Kidney (tissue), 13 donors: ENCODE measurements at regions not wholly inside any gene's neighbourhood (a gene's known extent, or its start where the extent isn't known, plus 50 kb on each side); places are given as distances from the start of the nearest gene placed in this dataset.

ENCODE experiments used
- DNase-seq, 5 donors: peaks; one replicate each; pipeline ENCODE4 v3.0.0-alpha.2; 2013 to 2020
- FAIRE-seq: peaks from 2 replicates; lab custom pipeline; 2012; peaks lifted over from hg19 to GRCh38; lab: Jason Lieb, UNC
- H3K27ac ChIP-seq, 2 donors: one replicate each; pipeline ENCODE4 v1.7.0; 2013; ENCODE audit warnings: low read depth in 2 of 2, low read length in 2 of 2, inconsistent platforms in 1 of 2
- H3K27me3 ChIP-seq: one replicate; pipeline ENCODE4 v1.7.1; 2013; ENCODE audit warnings: low read length, inconsistent platforms; ENCODE audit not compliant: control insufficient read depth, insufficient read depth
- H3K36me3 ChIP-seq, 3 donors: one replicate each; pipeline versions ENCODE4 v1.7.0 to v1.7.1; 2013; ENCODE audit warnings: low read length in 3 of 3, control low read depth in 1 of 3, inconsistent platforms in 1 of 3; ENCODE audit not compliant: insufficient read depth in 3 of 3, control insufficient read depth in 2 of 3
- H3K4me1 ChIP-seq, 3 donors: one replicate each; pipeline versions ENCODE4 v1.7.0 to v1.7.1; 2013; ENCODE audit warnings: low read length in 3 of 3, inconsistent platforms in 1 of 3, low read depth in 1 of 3; ENCODE audit not compliant: control insufficient read depth in 2 of 3, insufficient read depth in 2 of 3
- H3K4me3 ChIP-seq, 3 donors: one replicate each; pipeline versions ENCODE4 v1.7.0 to v1.8.1; 2013; ENCODE audit warnings: low read length in 3 of 3, control low read depth in 1 of 3, inconsistent platforms in 1 of 3
- H3K9ac ChIP-seq, 3 donors: one replicate each; pipeline versions ENCODE4 v1.7.0 to v1.7.1; 2013; ENCODE audit warnings: low read length in 3 of 3, control low read depth in 1 of 3, inconsistent platforms in 1 of 3
- H3K9me3 ChIP-seq, 3 donors: one replicate each; pipeline versions ENCODE4 v1.7.0 to v1.7.1; 2013; ENCODE audit warnings: low read length in 3 of 3, control low read depth in 1 of 3, inconsistent platforms in 1 of 3; ENCODE audit not compliant: control insufficient read depth in 2 of 3, insufficient read depth in 1 of 3
- intact Hi-C: fragments of 100-400 bp; cut with DNase I; formaldehyde crosslinking; loops from one replicate; pipeline ENCODE4 v1.11.1; 2022
- TF ChIP-seq, protein P1 (sequence below): IDR thresholded peaks from 3 replicates; pipeline ENCODE4 v1.5.1; 2012; ENCODE audit warnings: mild to moderate bottlenecking, moderate library complexity, borderline replicate concordance; ENCODE audit not compliant: insufficient read depth; ENCODE audit errors: extremely low read depth
- donor health status: control.
- donor health status: control.
- donor health status: control.
- donor health status: control.
- donor health status: control.
- donor health status: DM: yes; HTN: yes; CAD: no.
- donor health status: Normal renal cell carcinoma (clear cell type).

DNA sequence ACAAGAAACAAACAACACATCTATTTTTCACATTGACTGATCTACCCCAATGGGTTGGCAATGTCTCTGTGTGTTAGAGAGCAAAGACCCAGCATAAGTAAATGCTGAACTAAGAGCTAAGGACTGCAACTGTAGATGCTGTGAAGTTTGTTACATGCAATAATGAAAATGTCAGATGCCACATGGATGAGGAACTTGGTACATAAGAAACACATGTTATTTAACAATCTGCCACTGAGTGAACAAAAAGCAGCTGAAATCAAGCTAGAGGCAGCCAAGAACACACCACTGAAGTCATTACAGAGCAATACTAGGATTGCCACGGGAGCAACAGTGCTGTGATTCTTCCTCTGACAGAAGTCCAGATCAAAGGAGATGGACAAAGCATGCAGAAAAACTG is 389.4 kb downstream of the CDH2 start:
- Histone ChIP-seq H3K4me1 (peaks cover 0 to 2% (median 0%) of the 10 kb centered on the region in 3 donors), H3K9ac (no peak overlapping the region), H3K27me3 (no peaks in the 10 kb centered on the region), H3K27ac (no peak overlapping the region), H3K36me3 (no peaks in the 10 kb centered on the region), H3K9me3 (no peaks in the 10 kb centered on the region), H3K4me3 (no peak overlapping the region)
- DNase-seq (peak in 1 of 5 donors; percentile 33), FAIRE-seq (no peak)
- intact Hi-C loops, result no loop called here
- TF ChIP-seq, protein P1, sequence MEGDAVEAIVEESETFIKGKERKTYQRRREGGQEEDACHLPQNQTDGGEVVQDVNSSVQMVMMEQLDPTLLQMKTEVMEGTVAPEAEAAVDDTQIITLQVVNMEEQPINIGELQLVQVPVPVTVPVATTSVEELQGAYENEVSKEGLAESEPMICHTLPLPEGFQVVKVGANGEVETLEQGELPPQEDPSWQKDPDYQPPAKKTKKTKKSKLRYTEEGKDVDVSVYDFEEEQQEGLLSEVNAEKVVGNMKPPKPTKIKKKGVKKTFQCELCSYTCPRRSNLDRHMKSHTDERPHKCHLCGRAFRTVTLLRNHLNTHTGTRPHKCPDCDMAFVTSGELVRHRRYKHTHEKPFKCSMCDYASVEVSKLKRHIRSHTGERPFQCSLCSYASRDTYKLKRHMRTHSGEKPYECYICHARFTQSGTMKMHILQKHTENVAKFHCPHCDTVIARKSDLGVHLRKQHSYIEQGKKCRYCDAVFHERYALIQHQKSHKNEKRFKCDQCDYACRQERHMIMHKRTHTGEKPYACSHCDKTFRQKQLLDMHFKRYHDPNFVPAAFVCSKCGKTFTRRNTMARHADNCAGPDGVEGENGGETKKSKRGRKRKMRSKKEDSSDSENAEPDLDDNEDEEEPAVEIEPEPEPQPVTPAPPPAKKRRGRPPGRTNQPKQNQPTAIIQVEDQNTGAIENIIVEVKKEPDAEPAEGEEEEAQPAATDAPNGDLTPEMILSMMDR, result no peak

DNA sequence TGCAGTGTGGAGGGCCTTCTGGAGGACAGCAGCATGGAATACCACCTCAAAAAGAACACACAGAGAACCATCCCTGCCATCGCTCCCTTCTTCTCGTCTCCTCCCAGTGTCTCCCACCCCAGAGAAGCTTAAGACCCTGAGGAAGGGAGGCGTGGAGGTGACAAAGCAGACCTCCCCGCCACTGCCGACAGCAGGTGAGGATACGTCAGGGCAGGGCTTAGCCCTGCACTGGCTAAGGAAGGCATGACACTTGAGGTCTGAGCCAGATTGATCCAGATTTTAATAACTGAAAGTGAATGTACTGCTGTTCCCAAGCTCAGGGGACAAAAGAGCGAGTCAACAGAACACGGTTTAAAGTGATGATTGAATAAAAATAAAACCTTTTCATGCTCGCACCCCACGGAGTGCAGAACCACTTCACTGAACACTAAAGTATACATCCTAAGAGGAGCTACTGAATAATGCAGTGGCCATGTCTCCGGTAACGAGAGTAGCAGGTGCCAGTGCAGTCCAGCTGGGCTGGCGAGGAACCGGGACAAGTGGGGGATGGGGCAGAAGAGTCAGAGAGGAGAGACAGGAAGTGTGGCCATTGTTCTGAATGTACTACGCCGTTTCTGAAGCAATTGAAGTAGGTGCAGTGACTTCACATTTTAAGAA is 391.0 kb downstream of the CDH2 start:
- intact Hi-C loops, result no loop called here
- TF ChIP-seq, protein P1, result no peak
- no peak for FAIRE-seq
- no peaks in the 10 kb centered on the region for H3K36me3 ChIP-seq
- H3K4me1 ChIP-seq, result peaks cover 0 to 2% (median 0%) of the 10 kb centered on the region in 3 donors
- no peaks in the 10 kb centered on the region for H3K9me3 ChIP-seq
- DNase-seq, result peak in 2 of 5 donors; percentile 10 to 12
- H3K9ac ChIP-seq, result no peak overlapping the region
- no peak overlapping the region for H3K27ac ChIP-seq
- H3K4me3 ChIP-seq, result no peak overlapping the region
- H3K27me3 ChIP-seq, result no peaks in the 10 kb centered on the region

DNA sequence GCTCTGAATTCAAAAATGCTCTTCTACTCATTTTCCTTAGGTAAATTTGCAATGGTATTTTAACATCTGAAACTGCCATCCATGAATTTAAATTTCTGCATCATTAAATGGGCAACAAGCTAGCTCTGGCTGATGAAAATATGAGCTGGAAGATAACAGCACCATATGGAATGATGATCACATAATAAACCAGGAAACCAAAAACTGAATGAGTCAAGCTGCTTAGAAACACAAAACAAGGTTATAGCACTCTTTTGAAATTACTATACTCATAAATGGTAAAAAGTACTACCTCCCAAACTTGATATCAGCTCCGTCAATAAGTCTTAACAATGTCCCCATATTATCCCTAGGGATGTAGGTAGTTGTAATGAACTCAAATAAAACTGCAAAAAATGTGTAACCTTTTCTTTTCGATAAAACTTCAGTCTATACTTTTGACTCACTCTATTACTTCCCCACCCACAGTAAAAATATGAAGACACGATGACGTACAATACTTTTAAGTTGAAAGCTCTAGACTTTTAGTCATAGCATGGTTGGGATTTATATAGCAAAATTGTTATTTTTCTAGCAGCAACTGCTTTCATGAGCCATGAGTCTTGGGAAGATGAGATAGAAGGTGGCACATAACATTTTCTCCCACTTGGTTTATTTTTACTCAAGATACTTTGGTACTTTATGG is 396.7 kb downstream of the CDH2 start:
- Histone ChIP-seq H3K4me1 (no peaks in the 10 kb centered on the region), H3K4me3 (no peak overlapping the region), H3K9me3 (no peaks in the 10 kb centered on the region), H3K36me3 (no peaks in the 10 kb centered on the region), H3K9ac (no peak overlapping the region), H3K27ac (no peak overlapping the region), H3K27me3 (no peaks in the 10 kb centered on the region)
- TF ChIP-seq, protein P1, result no peak
- intact Hi-C loops, result no loop called here
- no peak for FAIRE-seq
- DNase-seq, result no peak
